ENCODE measurements at regions not wholly inside any gene's neighbourhood (a gene's known extent, or its start where the extent isn't known, plus 50 kb on each side); places are given as distances from the start of the nearest gene placed in this dataset.
A peak's percentile ranks its signal among the peaks of the same experiment; 100 is the strongest.
"Not testable (repeated sequence)": the region's sequence is repeated elsewhere in the genome, so short reads cannot be mapped to it uniquely, and the experiment has no call there.

GRCh38 chr10:2881720-2882620, 185.4 kb upstream of the PFKP start:
- TF ChIP-seq PKNOX1 (IDR thresholded peaks at IDR 0.05) = peak; percentile 54; the same call in 1 of the 2 replicates
- TF ChIP-seq FOXK2 (IDR thresholded peaks at IDR 0.05) = no peak
- TF ChIP-seq FOXA1 (IDR thresholded peaks at IDR 0.05) = no peak
- TF ChIP-seq L3MBTL2 (conservative IDR thresholded peaks at IDR 0.05) = 0 out of 2 replicates have a peak, but pooled peaks have one; percentile 21
- DNase-seq (ENCODE audit: extremely low spot score) = no peak
- POLR2A ChIA-PET = interaction anchor here (1.4 kb wide), 1 partner anchor 16 kb away, joined by 3 read pairs; no protein-coding TSS in a partner anchor
- CTCF ChIA-PET = interaction anchor here (0.6 to 1.4 kb wide), 2 partner anchors 13 to 140 kb away, joined by 3 to 4 read pairs; no protein-coding TSS in a partner anchor

GRCh38 chr10:2880050-2880449, 187.3 kb upstream of the PFKP start:
- POLR2A ChIA-PET; DNase-seq (ENCODE audit: extremely low spot score): not testable (repeated sequence)
- CTCF ChIA-PET = interaction anchor here (0.6 kb wide), 1 partner anchor 41 kb away, joined by 3 read pairs; no protein-coding TSS in a partner anchor

GRCh38 chr10:2878818-2879217, 188.5 kb upstream of the PFKP start:
- DNase-seq (ENCODE audit: extremely low spot score) = no peak
- POLR2A ChIA-PET = no interaction called here
- TF ChIP-seq NFRKB (IDR thresholded peaks at IDR 0.05) (no peak), L3MBTL2 (conservative IDR thresholded peaks at IDR 0.05) (no peak), FOXK2 (IDR thresholded peaks at IDR 0.05) (no peak), PKNOX1 (IDR thresholded peaks at IDR 0.05) (no peak), SUZ12 (IDR thresholded peaks at IDR 0.05) (no peak), ZNF384 (IDR thresholded peaks at IDR 0.05) (no peak), CTBP1 (IDR thresholded peaks at IDR 0.05; ENCODE audit: borderline replicate concordance) (no peak), FOXA1 (IDR thresholded peaks at IDR 0.05) (no peak), HDGF (IDR thresholded peaks at IDR 0.05; ENCODE audit: borderline replicate concordance) (no peak), TARDBP (IDR thresholded peaks at IDR 0.05) (no peak), LEF1 (IDR thresholded peaks at IDR 0.05; ENCODE audit: borderline replicate concordance) (no peak), BHLHE40 (IDR thresholded peaks at IDR 0.05; ENCODE audit: borderline replicate concordance) (no peak), SP1 (IDR thresholded peaks at IDR 0.05) (no peak), ELF4 (IDR thresholded peaks at IDR 0.05) (no peak), FOXM1 (IDR thresholded peaks at IDR 0.05; ENCODE audit: borderline replicate concordance) (no peak), ARNT (IDR thresholded peaks at IDR 0.05) (no peak)
- CTCF ChIA-PET = no interaction called here

- CTCF ChIA-PET = no interaction called here
- no peak for TF ChIP-seq BHLHE40 (IDR thresholded peaks at IDR 0.05; ENCODE audit: borderline replicate concordance)
- TF ChIP-seq L3MBTL2 (conservative IDR thresholded peaks at IDR 0.05) = no peak
- no peak for TF ChIP-seq ARNT (IDR thresholded peaks at IDR 0.05)
- TF ChIP-seq ELF4 (IDR thresholded peaks at IDR 0.05) = no peak
- no peak for TF ChIP-seq FOXM1 (IDR thresholded peaks at IDR 0.05; ENCODE audit: borderline replicate concordance)
- TF ChIP-seq SUZ12 (IDR thresholded peaks at IDR 0.05) = no peak
- TF ChIP-seq CTBP1 (IDR thresholded peaks at IDR 0.05; ENCODE audit: borderline replicate concordance) = no peak
- TF ChIP-seq NFRKB (IDR thresholded peaks at IDR 0.05) = no peak
- TF ChIP-seq PKNOX1 (IDR thresholded peaks at IDR 0.05) = no peak
- no peak for TF ChIP-seq ZNF384 (IDR thresholded peaks at IDR 0.05)
- no peak for TF ChIP-seq FOXA1 (IDR thresholded peaks at IDR 0.05)
- TF ChIP-seq SP1 (IDR thresholded peaks at IDR 0.05) = no peak
- no peak for TF ChIP-seq FOXK2 (IDR thresholded peaks at IDR 0.05)
- no peak for TF ChIP-seq LEF1 (IDR thresholded peaks at IDR 0.05; ENCODE audit: borderline replicate concordance)
- no peak for TF ChIP-seq TARDBP (IDR thresholded peaks at IDR 0.05)
- TF ChIP-seq HDGF (IDR thresholded peaks at IDR 0.05; ENCODE audit: borderline replicate concordance) = no peak
- DNase-seq (ENCODE audit: extremely low spot score) = no peak
- POLR2A ChIA-PET = no interaction called here
These were observed 191.3 kb upstream of the PFKP start for GRCh38 chr10:2876032-2876431.

GRCh38 chr10:2874963-2875362, 192.4 kb upstream of the PFKP start:
- CTCF ChIA-PET = no interaction called here
- TF ChIP-seq HDGF (IDR thresholded peaks at IDR 0.05; ENCODE audit: borderline replicate concordance) (no peak), PKNOX1 (IDR thresholded peaks at IDR 0.05) (no peak), ELF4 (IDR thresholded peaks at IDR 0.05) (no peak), FOXK2 (IDR thresholded peaks at IDR 0.05) (no peak), LEF1 (IDR thresholded peaks at IDR 0.05; ENCODE audit: borderline replicate concordance) (no peak), NFRKB (IDR thresholded peaks at IDR 0.05) (no peak), ZNF384 (IDR thresholded peaks at IDR 0.05) (no peak), SP1 (IDR thresholded peaks at IDR 0.05) (no peak), CTBP1 (IDR thresholded peaks at IDR 0.05; ENCODE audit: borderline replicate concordance) (no peak)
- no peak for DNase-seq (ENCODE audit: extremely low spot score)
- POLR2A ChIA-PET = no interaction called here

- DNase-seq (ENCODE audit: extremely low spot score) = no peak
- ChIA-PET POLR2A (no interaction called here), CTCF (interaction anchor here (0.7 kb wide), 1 partner anchor 12 kb away, joined by 3 read pairs; no protein-coding TSS in a partner anchor)
- no peak for TF ChIP-seq BHLHE40 (IDR thresholded peaks at IDR 0.05; ENCODE audit: borderline replicate concordance)
- TF ChIP-seq PKNOX1 (IDR thresholded peaks at IDR 0.05) = no peak
- TF ChIP-seq SUZ12 (IDR thresholded peaks at IDR 0.05) = no peak
- TF ChIP-seq CTBP1 (IDR thresholded peaks at IDR 0.05; ENCODE audit: borderline replicate concordance) = no peak
- TF ChIP-seq LEF1 (IDR thresholded peaks at IDR 0.05; ENCODE audit: borderline replicate concordance) = no peak
- TF ChIP-seq NFRKB (IDR thresholded peaks at IDR 0.05) = no peak
- TF ChIP-seq FOXM1 (IDR thresholded peaks at IDR 0.05; ENCODE audit: borderline replicate concordance) = no peak
- no peak for TF ChIP-seq HDGF (IDR thresholded peaks at IDR 0.05; ENCODE audit: borderline replicate concordance)
- no peak for TF ChIP-seq SP1 (IDR thresholded peaks at IDR 0.05)
- TF ChIP-seq TARDBP (IDR thresholded peaks at IDR 0.05) = no peak
- TF ChIP-seq L3MBTL2 (conservative IDR thresholded peaks at IDR 0.05) = no peak
These were observed 193.6 kb upstream of the PFKP start for GRCh38 chr10:2873769-2874168.
